T-cell (primary cell): ENCODE measurements at regions not wholly inside any gene's neighbourhood (a gene's known extent, or its start where the extent isn't known, plus 50 kb on each side); places are given as distances from the start of the nearest gene placed in this dataset.

Experiments used
- ATAC-seq, 4 experiments: fragments of 200-7000 bp in 3 of 4; fragments of 150-1000 bp in 1 of 4; cut with Tn5 transposase; replicated peaks in 1 of 4; 1 replicate in 3 of 4; 2 replicates in 1 of 4; pipeline ENCODE4 v1.10.0; 2021; ENCODE audit warnings: moderate library complexity in 3 of 4, mild to moderate bottlenecking in 2 of 4, moderate number of reproducible peaks in 1 of 4
- CTCF ChIA-PET, 2 donors: fragments of 300-600 bp; sonication (Branson Sonifier 250); formaldehyde crosslinking; loops; one replicate each; lab custom pipeline; 2022; ENCODE audit warnings: antibody characterized with exemption in 2 of 2; lab: Charles Lee
- POLR2A ChIA-PET, 2 donors: fragments of 300-600 bp; sonication (Branson Sonifier 250); formaldehyde crosslinking; loops; one replicate each; lab custom pipeline; 2022; ENCODE audit warnings: antibody characterized with exemption in 2 of 2; lab: Charles Lee
- DNase-seq, 35 experiments: peaks; one replicate each; pipeline versions ENCODE4 v3.0.0 to v3.0.0-alpha.2; 2013 to 2023
- H3K27ac ChIP-seq: one replicate; pipeline ENCODE4 v1.5.1; 2013; ENCODE audit warnings: low read length
- H3K27me3 ChIP-seq, 2 experiments: replicated peaks in 1 of 2; 1 replicate in 1 of 2; 2 replicates in 1 of 2; pipeline versions ENCODE4 v1.6.1 to v1.7.0; 2013; ENCODE audit warnings: low read length in 1 of 2, mixed read lengths in 1 of 2; ENCODE audit not compliant: control insufficient read depth in 2 of 2, insufficient read depth in 2 of 2; ENCODE audit errors: extremely low read depth in 1 of 2
- H3K36me3 ChIP-seq, 2 donors: 1 replicate in 1 of 2; 2 replicates in 1 of 2; pipeline versions ENCODE4 v1.6.1 to v1.7.0; 2013; ENCODE audit warnings: low read length in 1 of 2; ENCODE audit not compliant: control insufficient read depth in 2 of 2, insufficient read depth in 1 of 2; ENCODE audit errors: extremely low read depth in 1 of 2
- H3K4me1 ChIP-seq, 2 experiments: 1 replicate in 1 of 2; 2 replicates in 1 of 2; pipeline versions ENCODE4 v1.6.1 to v1.7.0; 2013; ENCODE audit warnings: low read length in 2 of 2, mixed read lengths in 1 of 2; ENCODE audit not compliant: insufficient read depth in 2 of 2, control insufficient read depth in 1 of 2; ENCODE audit errors: extremely low read depth in 1 of 2
- H3K4me3 ChIP-seq, 2 donors: 1 replicate in 1 of 2; 2 replicates in 1 of 2; pipeline versions ENCODE4 v1.5.1 to v1.7.0; 2013; ENCODE audit warnings: mild to moderate bottlenecking in 2 of 2, low read length in 1 of 2, moderate library complexity in 1 of 2; ENCODE audit not compliant: control insufficient read depth in 1 of 2; ENCODE audit errors: extremely low read depth in 1 of 2
- H3K9me3 ChIP-seq: 2 replicates; pipeline ENCODE4 v1.7.0; 2013
- H3K27ac Mint-ChIP-seq, 2 donors: one replicate each; pipeline ENCODE4 v1.8.0; 2020 to 2021; ENCODE audit warnings: mild to moderate bottlenecking in 2 of 2, mixed read lengths in 2 of 2
- H3K27me3 Mint-ChIP-seq, 2 donors: one replicate each; pipeline ENCODE4 v1.8.0; 2021 to 2022; ENCODE audit warnings: mixed read lengths in 2 of 2
- H3K36me3 Mint-ChIP-seq: one replicate; pipeline ENCODE4 v1.8.0; 2021; ENCODE audit warnings: mixed read lengths
- H3K4me1 Mint-ChIP-seq, 3 donors: one replicate each; pipeline ENCODE4 v1.8.0; 2020 to 2022; ENCODE audit warnings: mixed read lengths in 3 of 3, mild to moderate bottlenecking in 1 of 3
- H3K4me3 Mint-ChIP-seq, 3 donors: one replicate each; pipeline ENCODE4 v1.8.0; 2020 to 2022; ENCODE audit warnings: mild to moderate bottlenecking in 3 of 3, mixed read lengths in 3 of 3, moderate library complexity in 3 of 3
- H3K9me3 Mint-ChIP-seq, 3 donors: one replicate each; pipeline ENCODE4 v1.8.0; 2020 to 2022; ENCODE audit warnings: mixed read lengths in 3 of 3
- WGBS: methylation state at CpG from one replicate; pipeline ENCODE4 v1.1.5; 2013; ENCODE audit warnings: missing lambda C conversion rate; ENCODE audit not compliant: insufficient coverage; 5-methylcytosine and 5-hydroxymethylcytosine counted together

- no peaks in the 10 kb centered on the region for H3K27me3 ChIP-seq
- no peaks in the 10 kb centered on the region for H3K9me3 ChIP-seq
- H3K27me3 Mint-ChIP-seq, result peaks cover 8 to 13% of the 10 kb centered on the region in 2 donors
- no peak overlapping the region for H3K27ac ChIP-seq
- no peak for ATAC-seq
- H3K4me1 Mint-ChIP-seq, result peaks cover 11 to 15% (median 14%) of the 10 kb centered on the region in 3 donors
- no peaks in the 10 kb centered on the region for H3K4me1 ChIP-seq
- WGBS, result 78% methylated on average over 4 of the region's 10 CpGs
- ChIA-PET POLR2A (no interaction called here), CTCF (interaction anchor here in 1 of 2 donors (0.5 kb wide), 1 partner anchor 1185 kb away, joined by 3 read pairs; no protein-coding TSS in a partner anchor)
- H3K9me3 Mint-ChIP-seq, result no peaks in the 10 kb centered on the region
- no peaks in the 10 kb centered on the region for H3K36me3 ChIP-seq
- no peaks in the 10 kb centered on the region for H3K36me3 Mint-ChIP-seq
- no peak overlapping the region for H3K27ac Mint-ChIP-seq
- H3K4me3 ChIP-seq, result no peak overlapping the region
- no peak overlapping the region for H3K4me3 Mint-ChIP-seq
- DNase-seq, result no peak
Observed at GRCh38 chr4:83664071-83664470, 128.2 kb downstream of the GPAT3 start.

DNA sequence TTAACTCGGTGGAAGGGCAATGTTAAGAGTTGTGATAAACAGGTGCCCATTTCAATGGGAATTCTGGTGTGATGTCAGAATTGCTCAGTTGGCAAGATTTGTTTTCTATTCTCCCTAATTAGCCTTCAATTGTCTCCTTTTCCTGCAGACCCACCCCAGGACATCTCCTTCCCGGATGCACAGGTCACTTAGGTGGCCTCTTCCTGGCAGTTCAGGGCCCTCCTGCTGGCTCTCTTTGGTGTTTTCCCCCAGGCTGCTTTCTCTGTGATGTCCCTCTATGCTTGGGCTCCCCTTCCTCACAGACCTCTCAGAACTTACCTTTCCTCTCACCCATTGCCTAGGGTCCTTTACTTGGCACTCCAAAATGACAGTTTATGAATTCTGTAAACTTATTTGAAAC is 126.3 kb downstream of the GPAT3 start:
- H3K9me3 ChIP-seq, result no peaks in the 10 kb centered on the region
- DNase-seq (no peak), ATAC-seq (no peak)
- CTCF ChIA-PET, result no interaction called here
- no peak overlapping the region for H3K27ac ChIP-seq
- Mint-ChIP-seq H3K4me1 (peaks cover 11 to 15% (median 14%) of the 10 kb centered on the region in 3 donors), H3K27me3 (peaks cover 8 to 9% of the 10 kb centered on the region in 2 donors), H3K27ac (no peak overlapping the region), H3K4me3 (no peak overlapping the region), H3K36me3 (no peaks in the 10 kb centered on the region), H3K9me3 (no peaks in the 10 kb centered on the region)
- H3K4me1 ChIP-seq, result no peaks in the 10 kb centered on the region
- 90% methylated on average over 1 of the region's 2 CpGs for WGBS
- no peaks in the 10 kb centered on the region for H3K36me3 ChIP-seq
- no peaks in the 10 kb centered on the region for H3K27me3 ChIP-seq
- H3K4me3 ChIP-seq, result no peak overlapping the region
- POLR2A ChIA-PET, result no interaction called here

DNA sequence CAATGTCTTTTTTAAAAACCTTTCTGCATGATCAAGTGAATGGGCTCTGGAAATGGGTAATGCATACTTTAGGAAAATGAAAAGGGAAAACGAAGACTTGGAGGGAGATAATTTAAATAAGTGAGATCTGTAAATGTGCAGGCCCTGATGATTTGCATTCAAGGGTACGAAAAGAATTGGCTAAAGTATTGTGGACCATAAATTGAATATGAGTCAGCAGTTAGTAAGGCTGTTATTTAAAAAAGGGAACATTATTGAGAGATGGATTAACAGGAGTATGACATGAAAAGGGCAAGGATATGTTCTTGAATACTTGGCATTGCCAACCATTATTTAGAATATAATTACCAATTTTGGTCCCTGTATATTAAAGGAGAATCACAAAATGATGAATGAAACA is 125.5 kb downstream of the GPAT3 start:
- CTCF ChIA-PET, result no interaction called here
- no peak for DNase-seq

DNA sequence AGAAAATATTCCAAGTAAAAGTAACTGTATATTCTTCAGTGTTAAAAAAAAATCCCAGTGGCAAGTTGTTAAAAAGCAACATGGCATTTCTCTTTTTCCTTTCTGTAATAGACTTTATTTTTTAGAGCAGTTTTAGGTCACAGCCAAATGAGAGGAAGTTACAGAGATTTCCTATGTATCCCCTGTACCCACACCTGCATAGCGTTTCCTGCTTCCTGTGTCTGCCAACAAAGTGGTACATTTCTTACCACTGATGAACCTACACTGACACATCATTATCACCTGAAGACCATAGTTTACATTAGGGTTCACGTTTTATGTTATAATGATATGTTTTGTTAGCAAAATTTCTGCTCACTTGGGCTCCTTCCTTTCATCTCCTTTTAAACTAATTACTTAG is 124.7 kb downstream of the GPAT3 start:
- POLR2A ChIA-PET, result no interaction called here
- Histone ChIP-seq H3K9me3 (no peaks in the 10 kb centered on the region), H3K27ac (no peak overlapping the region), H3K36me3 (no peaks in the 10 kb centered on the region), H3K27me3 (no peaks in the 10 kb centered on the region), H3K4me3 (no peak overlapping the region), H3K4me1 (no peaks in the 10 kb centered on the region)
- DNase-seq (peak in 1 of 35 experiments; percentile 3), ATAC-seq (peak; percentile 31 to 76 (median 64))
- CTCF ChIA-PET, result no interaction called here
- Mint-ChIP-seq H3K27ac (peak overlapping the region; percentile 34 to 53), H3K36me3 (no peaks in the 10 kb centered on the region), H3K9me3 (no peaks in the 10 kb centered on the region), H3K27me3 (peaks cover 0 to 2% of the 10 kb centered on the region in 2 donors), H3K4me3 (no peak overlapping the region), H3K4me1 (peaks cover 11 to 15% (median 14%) of the 10 kb centered on the region in 3 donors)
- WGBS, result no CpG with 5 or more reads among the region's 2 CpGs

More for the DNA sequence above, 125.5 kb downstream of the GPAT3 start:
- no peaks in the 10 kb centered on the region for H3K27me3 ChIP-seq
- no peak for ATAC-seq
- Mint-ChIP-seq H3K4me1 (peaks cover 11 to 15% (median 14%) of the 10 kb centered on the region in 3 donors), H3K27ac (peak overlapping the region in 1 of 2 donors; percentile 5), H3K36me3 (no peaks in the 10 kb centered on the region), H3K4me3 (no peak overlapping the region), H3K27me3 (peaks cover 4 to 6% of the 10 kb centered on the region in 2 donors), H3K9me3 (no peaks in the 10 kb centered on the region)
- H3K4me3 ChIP-seq, result no peak overlapping the region
- H3K27ac ChIP-seq, result no peak overlapping the region
- no peaks in the 10 kb centered on the region for H3K36me3 ChIP-seq
- no peaks in the 10 kb centered on the region for H3K9me3 ChIP-seq
- 64% methylated on average over 2 of the region's 2 CpGs for WGBS
- POLR2A ChIA-PET, result no interaction called here
- no peaks in the 10 kb centered on the region for H3K4me1 ChIP-seq

GRCh38 chr4:83658806-83659205 is 122.9 kb downstream of the GPAT3 start:
- H3K27ac Mint-ChIP-seq, result no peak overlapping the region
- no peaks in the 10 kb centered on the region for H3K36me3 ChIP-seq
- H3K27me3 ChIP-seq, result peaks cover 0 to 4% of the 10 kb centered on the region in 2 experiments
- peaks cover 0 to 4% of the 10 kb centered on the region in 2 donors for H3K27me3 Mint-ChIP-seq
- no peaks in the 10 kb centered on the region for H3K36me3 Mint-ChIP-seq
- no peak overlapping the region for H3K4me3 Mint-ChIP-seq
- CTCF ChIA-PET, result no interaction called here
- POLR2A ChIA-PET, result no interaction called here
- no peaks in the 10 kb centered on the region for H3K9me3 Mint-ChIP-seq
- DNase-seq, result no peak
- no peaks in the 10 kb centered on the region for H3K9me3 ChIP-seq
- H3K4me1 Mint-ChIP-seq, result peaks cover 11 to 15% (median 14%) of the 10 kb centered on the region in 3 donors
- no peaks in the 10 kb centered on the region for H3K4me1 ChIP-seq
- H3K4me3 ChIP-seq, result no peak overlapping the region
- 41% methylated on average over 4 of the region's 7 CpGs for WGBS
- ATAC-seq, result no peak
- H3K27ac ChIP-seq, result no peak overlapping the region

- H3K4me1 Mint-ChIP-seq, result peaks cover 11 to 15% (median 14%) of the 10 kb centered on the region in 3 donors
- no peak overlapping the region for H3K27ac Mint-ChIP-seq
- no peaks in the 10 kb centered on the region for H3K9me3 Mint-ChIP-seq
- no peaks in the 10 kb centered on the region for H3K36me3 ChIP-seq
- DNase-seq (no peak), ATAC-seq (no peak)
- H3K9me3 ChIP-seq, result no peaks in the 10 kb centered on the region
- no peak overlapping the region for H3K27ac ChIP-seq
- no peak overlapping the region for H3K4me3 Mint-ChIP-seq
- H3K4me3 ChIP-seq, result no peak overlapping the region
- H3K4me1 ChIP-seq, result no peaks in the 10 kb centered on the region
- H3K27me3 Mint-ChIP-seq, result peaks cover 0 to 4% of the 10 kb centered on the region in 2 donors
- ChIA-PET POLR2A (no interaction called here), CTCF (interaction anchor here (0.6 to 1.3 kb wide), 2 partner anchors 11 to 1098 kb away, joined by 3 to 4 read pairs; no protein-coding TSS in a partner anchor)
- H3K36me3 Mint-ChIP-seq, result no peaks in the 10 kb centered on the region
- H3K27me3 ChIP-seq, result peaks cover 0 to 8% of the 10 kb centered on the region in 2 experiments
- WGBS, result no CpG with 5 or more reads among the region's 2 CpGs
Observed at GRCh38 chr4:83657336-83657735, 121.4 kb downstream of the GPAT3 start.
